NCI-H2107 treated with DMSO at 0.1 percent for 48 hours (cell line): ENCODE measurements at regions not wholly inside any gene's neighbourhood (a gene's known extent, or its start where the extent isn't known, plus 50 kb on each side); places are given as distances from the start of the nearest gene placed in this dataset.

Source experiments
- DNase-seq: peaks from one replicate; lab custom pipeline; 2025; ENCODE audit not compliant: unreplicated experiment; lab: John Stamatoyannopoulos, UW

GRCh38 chr1:227378871-227379554 is 60.7 kb upstream of the CDC42BPA start:
- DNase-seq = no peak

GRCh38 chr1:227378181-227378580 is 59.9 kb upstream of the CDC42BPA start:
- DNase-seq = no peak

DNA sequence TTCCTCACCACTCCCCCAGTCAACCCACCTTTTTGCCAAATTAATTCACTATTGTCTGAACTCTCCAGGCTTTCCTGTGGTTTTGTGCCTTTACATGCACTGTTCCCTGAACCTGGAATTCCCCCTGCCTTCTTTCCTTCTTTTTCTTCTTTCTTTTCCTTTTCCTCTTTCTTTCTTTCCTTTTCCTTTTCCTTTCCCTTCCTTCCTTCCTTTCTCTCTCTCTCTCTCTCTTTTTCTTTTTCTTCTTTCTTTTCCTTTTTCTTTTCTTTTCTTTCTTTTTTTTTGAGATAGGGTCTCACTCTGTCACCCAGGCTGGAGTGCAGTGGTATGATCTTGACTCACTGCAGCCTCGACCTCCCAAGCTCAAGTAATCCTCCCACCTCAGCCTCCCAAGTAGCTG is 56.6 kb upstream of the CDC42BPA start:
- no peak for DNase-seq

- peak; percentile 55 for DNase-seq
Observed at GRCh38 chr1:227372726-227373130, 54.4 kb upstream of the CDC42BPA start.

GRCh38 chr1:227370533-227371254 is 52.4 kb upstream of the CDC42BPA start:
- no peak for DNase-seq

DNA sequence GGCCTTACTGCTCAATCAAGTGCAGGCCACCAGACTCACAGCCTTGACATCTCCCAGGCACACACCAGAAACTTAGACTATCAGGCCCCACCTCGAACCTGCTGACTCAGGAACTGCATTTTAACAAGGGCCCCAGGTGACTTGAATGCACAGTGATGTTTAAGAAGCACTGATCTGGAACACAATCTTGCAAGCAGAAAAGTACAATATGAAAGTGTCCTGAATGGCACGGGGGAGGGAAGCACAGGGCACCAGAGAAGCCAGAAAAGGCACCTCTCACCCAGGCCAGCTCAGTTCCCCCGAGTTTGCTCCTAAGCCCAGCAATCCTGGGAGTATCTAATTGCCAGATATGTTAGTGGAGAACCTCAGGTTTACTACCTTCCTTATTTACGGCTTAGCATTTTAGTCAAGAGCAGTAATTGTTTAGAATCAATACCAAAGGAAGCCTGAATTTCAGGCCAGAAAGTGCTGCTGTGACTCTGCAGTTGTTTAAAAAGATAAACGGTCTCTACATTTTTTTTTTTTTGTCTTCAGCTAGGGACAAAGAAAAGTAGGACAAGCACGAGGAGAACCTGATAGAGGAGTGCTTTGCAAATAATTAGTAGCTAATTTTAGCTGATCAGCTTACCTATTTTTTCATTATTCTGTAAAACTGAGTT is 50.9 kb upstream of the CDC42BPA start:
- DNase-seq = peak; percentile 30
